NCI-H69 (cell line): ENCODE measurements at regions not wholly inside any gene's neighbourhood (a gene's known extent, or its start where the extent isn't known, plus 50 kb on each side); places are given as distances from the start of the nearest gene placed in this dataset.

ENCODE experiments used
- DNase-seq: peaks from one replicate; lab custom pipeline; 2025; lab: John Stamatoyannopoulos, UW

DNA sequence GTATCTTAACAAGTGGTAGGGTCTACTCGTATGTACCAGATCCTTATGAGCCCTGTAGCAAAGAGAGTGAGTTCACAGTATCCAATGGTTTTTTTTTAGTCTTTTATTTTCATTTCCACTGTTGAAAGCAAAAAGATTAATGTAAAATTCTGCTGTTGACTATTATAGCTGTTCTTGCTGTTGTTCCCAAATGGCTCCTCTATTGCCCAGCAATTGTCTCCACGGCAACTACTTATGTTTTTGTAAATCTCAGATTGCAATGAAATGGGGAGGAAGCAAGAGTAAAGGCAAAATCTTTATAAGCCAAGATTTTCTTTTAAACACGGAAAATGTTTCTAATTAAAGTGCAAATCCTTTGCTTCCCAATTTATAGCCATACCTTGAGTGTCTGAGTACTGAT, 406.1 kb downstream of the EPM2A start:
- no peak for DNase-seq

DNA sequence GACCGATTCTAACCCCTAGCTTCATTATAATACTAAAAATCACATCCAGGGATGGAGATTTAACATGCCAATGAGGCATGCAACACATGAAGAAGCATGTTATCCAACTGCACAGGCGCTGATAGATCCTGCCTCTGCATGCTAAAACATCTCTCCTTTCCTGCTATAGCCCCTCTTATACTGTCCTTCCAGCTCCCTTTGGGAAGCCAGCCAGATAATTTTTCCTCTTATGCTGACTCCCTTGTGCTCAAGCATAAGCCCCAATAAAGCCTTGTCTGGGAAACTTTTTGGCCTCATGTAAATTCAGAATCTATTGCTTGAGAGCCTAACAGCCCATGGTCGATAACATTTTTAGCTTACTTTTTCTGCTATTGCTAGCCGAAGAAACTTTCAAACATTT, 404.3 kb downstream of the EPM2A start:
- no peak for DNase-seq

DNA sequence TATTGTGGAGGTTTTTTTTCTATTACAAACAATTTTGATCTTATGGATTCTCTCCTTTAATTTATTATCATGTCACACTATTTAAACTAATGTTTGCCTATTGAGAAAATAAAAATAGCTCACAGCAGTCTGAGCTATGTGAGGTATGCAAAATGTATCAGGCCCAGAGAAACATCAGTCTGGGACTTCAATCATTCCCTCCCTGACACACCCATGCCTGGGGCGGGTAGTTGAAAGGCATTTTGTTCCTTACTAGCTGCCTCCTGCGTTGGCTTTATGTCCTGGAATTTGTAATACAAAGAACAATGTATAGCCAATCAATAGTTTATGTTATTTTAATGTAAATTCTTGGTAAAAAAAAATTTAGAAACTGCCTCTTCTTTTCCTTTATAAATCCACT, 403.3 kb downstream of the EPM2A start:
- no peak for DNase-seq

DNA sequence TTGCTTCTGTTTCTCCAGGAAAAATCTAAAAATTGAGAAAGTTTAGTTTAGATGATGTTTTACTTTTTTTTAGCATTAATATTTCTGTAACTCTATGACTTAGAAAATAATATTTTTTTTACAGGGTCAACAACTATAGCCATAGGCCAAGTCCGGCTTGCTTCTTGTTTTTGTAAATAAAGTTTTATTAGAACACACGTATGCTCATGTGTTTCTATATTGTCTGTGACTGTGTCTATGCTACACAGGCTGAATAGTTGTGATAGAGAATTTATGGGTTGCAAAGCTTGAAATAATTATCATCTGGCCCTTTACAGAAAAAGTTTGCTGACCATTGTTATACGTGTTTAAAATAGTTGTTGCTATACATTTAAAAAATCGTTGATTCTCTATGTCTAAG, 399.2 kb downstream of the EPM2A start:
- DNase-seq = no peak

DNA sequence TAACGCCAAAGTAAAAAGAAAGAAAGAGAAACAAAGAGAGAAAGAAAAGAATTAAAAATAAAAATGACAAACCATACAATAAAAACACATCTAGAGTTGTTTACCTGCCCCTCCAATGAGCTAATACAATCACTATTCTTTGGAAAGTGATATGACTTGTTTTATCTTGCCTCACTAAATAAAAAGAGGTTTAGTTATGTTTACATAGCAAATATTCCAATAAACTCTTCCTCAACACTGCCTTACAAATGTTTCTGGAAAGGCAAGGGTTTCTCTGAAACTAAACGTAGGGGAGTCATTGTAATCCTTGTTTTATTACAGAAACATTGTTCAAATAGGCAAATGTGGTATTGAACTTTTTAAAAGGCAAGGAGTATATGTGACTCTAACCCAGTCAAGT, 396.2 kb downstream of the EPM2A start:
- no peak for DNase-seq

DNA sequence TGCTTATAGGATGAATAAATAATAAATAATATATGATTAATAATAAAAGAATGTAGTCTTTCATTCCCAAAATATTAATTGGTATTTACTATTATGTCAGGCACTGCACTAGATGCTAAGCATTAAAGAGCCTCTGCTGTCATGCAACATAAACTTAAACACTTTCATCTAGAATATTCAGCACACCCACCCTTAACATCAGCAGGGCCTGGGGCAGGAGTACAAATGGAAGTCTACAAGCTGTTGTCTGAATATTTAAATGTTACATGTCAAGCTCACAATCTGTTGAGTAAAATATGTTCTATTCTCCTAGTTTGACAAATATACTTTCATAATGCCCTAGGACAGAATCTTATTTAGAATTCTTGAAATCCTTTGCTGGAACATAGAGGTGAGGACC, 395.1 kb downstream of the EPM2A start:
- DNase-seq = no peak

DNA sequence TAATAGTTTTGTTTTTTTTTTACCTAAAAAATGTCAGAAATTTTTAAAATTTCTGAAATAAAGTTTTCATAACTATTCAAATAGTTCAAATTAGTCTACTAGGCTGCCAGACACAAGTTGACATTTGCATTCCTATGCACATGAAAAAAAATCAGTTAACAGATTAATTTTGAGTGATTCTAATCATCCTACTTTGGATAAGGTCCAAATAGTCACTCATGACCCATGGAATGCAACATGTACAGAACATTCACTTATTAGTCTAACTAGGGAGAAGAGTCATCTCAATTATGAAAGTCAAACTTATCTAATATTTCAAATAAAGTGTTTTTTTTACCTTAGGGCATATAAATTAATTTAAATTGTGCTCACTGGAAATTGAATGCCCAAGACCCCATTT, 390.2 kb downstream of the EPM2A start:
- no peak for DNase-seq

DNA sequence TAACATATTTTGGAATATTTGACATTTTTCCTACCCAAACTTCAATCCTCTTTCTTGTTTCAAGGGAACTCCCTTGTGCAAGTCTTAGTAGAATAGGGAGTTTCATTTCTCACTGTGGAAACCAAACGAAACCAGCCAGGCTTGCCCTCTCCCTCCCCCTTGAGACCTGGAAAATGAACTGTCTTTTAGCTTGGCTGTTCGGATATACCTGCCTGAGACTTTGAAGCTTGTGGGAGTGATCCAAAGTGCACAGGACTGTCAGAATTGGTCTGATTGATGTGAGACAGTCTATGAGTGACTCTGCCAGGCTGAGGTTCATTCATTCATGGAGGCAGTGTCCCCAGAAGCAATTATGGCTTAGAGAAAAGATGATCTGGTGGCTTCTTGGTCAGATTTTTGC, 388.1 kb downstream of the EPM2A start:
- no peak for DNase-seq

DNA sequence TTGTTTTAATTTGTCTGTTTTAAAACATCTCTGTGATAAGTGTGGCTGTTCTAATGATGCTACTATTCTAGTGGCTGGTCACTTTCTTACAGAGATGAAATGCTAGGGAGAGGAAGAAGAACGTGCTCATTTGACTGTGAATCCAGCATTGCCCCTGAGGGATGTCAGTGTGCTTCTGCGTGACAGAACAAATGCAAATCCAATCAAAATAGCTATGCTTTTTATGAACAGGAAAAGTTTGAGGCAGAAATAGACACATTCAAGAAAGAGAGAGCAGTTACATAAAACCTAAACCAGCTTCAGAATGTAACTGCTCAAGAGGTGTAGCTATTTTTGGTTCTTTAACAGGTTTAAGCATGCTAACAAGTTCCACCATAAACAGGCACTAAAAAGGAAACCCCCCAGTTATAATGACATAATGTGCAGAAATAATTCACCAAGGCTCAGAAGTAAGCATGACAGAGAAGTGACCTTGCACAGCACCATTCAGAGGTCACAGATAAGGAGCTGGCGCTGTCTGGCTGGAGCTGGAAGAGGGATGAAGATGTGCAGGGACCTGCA, 385.3 kb downstream of the EPM2A start:
- no peak for DNase-seq

DNA sequence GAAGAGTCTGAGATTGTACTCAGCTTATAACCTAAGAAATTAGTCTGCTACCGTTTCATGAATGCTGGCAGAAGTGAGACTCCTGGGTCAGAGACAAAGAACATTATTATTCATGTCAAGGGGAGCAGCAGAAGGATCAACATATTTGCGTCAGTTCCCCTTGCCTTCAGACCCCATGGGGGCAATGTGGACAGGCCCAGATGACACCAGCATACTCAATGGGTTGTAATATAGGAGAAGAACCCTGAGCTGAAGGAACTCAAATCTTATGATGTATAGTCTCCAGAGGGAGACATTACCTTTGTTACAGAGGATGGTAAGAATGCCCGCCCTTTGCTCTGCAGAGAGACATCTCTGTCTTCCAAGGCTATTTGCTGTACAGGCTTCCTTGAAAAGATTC, 384.4 kb downstream of the EPM2A start:
- no peak for DNase-seq

DNA sequence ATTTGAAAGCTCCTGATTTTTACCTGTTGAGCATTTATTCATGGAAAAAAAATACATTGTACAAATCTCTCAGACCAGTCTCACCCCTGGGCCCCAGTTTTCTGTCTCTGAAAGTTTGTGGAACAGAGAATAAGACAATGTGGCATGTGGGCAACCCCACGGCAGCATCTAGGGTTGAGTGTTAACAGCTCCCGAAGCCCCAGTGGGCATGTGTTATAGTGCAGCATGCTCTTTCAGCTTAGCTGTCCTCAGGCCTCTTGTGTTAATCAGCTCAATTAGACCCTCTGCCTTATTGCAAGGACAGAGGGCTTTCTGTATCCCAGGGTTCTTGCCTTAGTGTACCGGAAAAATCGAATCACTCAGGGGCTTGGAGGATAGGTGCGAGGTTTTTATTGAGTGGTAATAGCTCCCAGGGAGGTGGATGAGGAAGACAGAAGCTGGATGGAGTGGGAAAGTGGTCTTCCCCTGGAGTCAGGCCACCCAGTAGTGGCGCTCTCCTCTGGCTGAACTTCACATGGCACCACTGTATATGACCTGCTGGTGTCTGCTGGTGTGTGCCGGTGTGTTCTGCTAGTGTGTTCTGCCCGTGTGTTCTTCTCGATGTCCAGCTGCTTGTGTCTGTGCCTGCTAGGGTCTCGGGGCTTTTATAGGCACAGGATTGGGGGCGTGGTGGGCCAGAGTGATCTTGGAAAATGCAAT, 382.8 kb downstream of the EPM2A start:
- no peak for DNase-seq

DNA sequence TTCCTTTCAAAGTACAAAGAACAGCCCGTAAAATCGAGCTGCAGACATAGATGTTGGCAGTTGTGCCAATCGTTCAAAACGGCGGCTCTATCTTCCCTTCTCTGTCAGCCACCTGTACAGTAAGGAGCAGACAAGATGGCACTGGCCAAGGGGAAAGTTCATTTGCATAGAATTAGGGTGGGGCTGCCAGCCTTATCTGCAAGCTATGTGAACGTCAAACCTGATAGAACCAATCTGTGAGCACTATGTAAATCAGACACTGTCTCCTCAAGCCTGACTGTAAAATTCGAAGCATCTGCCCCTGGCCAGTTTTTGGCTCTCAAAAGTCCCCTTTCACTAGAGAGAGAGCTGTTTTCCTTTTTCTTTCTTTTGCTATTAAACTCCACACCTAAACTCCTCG, 374.5 kb downstream of the EPM2A start:
- DNase-seq = no peak

DNA sequence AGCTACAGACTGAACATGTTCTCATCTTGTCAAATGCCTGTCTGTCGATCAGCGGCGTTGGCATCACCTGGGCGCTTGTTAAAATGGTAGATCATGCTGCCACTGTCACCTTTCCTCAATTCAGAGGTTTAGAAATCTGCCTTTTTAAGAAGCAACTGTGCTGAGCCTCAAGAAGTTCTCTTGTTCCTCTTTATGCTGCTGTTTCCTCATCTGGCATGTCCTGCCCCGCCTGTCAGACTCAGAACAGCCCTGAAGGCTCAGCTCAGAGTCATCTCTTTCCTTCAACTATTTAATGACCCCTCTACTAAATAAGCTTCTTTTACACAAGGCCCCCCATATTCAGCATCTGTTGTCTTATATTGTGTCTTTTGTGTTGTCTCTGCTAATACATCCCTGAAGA, 368.2 kb downstream of the EPM2A start:
- DNase-seq = no peak

DNA sequence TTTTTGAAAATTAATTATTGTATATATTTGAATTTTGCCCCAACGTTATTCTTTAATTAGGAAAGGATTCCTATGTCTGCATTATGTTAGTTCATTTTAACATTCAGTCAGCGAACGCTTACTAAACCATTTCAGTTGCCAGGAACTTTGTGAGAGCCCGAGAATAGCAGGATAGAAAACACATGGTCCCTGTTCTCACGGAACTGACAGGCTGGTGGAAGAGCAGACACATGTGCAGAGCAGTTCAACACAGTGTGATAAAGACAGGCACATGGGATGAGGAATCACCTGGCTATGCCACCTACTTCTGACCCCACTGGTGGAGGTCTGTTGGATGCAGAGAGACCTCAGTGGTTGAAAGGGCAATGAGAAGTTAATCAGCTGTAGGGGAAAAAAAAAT, 367.2 kb downstream of the EPM2A start:
- no peak for DNase-seq

DNA sequence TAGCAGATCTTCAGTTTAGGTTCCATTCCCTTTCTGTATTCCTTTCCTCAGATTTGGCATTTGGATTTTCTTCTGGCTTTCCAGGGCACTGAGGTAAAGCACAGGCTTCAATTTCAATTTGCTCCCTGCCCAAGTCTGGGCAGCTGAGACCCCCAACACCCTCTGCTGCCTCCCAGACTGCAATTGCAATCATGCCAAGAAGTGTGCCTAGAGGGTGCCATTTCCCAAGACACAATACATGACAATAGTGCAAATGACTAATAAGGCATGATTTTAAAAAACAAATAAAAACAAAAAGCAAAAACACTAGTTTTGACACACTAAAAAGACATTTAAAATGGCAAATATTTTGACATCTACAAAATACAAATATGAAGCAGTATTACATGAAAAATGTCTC, 364.8 kb downstream of the EPM2A start:
- DNase-seq = no peak

DNA sequence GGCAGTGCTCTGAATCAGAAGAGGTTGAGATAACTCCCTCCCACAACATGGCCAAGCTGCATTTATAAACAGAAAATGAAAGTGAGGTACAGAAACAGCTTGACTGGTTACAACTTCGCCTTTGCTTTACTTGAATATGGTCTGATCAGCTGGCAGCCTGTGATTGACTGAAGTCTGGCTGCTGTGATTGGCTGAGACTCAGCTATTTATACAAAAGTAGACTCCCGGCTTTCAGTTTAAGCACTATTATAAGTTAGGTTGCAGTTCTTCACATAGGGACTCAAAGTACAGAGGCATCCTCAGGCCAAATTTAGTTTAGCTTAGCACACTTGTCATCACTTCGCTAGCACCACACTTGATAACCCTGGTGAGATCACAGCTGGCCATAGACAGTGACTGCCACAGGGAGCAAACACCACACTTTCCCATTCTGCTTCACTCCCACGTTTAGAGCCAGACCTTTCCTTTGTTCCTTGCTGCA, 362.6 kb downstream of the EPM2A start:
- peak; percentile 25 for DNase-seq

DNA sequence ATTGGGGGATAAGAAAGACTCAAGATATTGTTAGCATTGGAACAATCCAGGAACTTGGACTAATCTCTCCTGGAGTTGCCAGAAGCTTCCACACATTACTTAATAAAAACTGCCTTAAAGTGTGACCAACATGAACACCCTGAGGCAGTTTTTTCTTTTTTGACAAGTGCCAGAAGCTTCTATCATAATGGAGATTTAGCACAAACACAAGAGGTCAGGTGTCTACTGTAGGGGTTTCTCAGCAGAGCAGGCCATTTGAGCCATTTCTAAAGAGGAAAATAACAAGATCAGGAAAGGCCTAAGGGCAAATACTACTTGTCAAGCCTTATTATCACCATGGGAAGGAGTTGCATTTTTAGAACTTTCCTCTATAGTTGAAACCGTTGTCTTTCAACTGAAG, 361.5 kb downstream of the EPM2A start:
- DNase-seq = peak; percentile 71

DNA sequence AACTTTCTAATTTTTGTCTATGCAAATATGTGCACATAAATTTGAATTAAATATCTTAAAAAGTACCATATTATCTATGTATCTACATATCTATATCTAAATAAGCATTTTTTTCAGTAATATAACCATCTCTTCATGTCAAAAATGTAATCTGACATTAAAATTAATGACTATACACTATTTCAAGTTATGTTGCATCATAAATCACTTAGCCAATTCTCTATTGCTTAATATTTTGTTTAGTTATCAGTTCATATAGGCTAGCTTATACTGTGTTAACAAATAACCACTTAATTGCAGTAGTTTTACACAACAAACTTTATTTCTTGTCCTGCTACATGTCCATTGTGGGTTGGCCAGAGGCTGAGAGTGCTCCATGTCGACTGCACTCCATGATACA, 360.8 kb downstream of the EPM2A start:
- no peak for DNase-seq

DNA sequence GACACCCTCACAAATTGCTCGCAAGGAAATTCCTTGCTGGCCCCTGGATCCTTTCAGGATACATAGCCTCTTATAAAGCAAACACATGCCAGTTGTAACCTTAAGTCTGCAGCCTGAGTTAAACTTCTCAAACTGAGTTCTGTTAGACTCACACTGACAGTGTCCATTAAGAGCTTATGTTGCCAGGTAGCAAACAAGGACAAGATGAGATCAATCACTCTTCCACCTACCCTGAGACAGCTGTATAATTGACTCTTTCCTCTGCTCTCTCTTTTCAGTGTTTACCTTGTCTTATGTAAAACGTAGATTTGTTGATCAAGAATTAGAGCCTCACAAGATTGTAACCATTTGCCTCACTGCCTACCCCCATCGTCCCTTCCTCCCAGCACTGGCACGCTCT, 359.8 kb downstream of the EPM2A start:
- peak; percentile 91 for DNase-seq

DNA sequence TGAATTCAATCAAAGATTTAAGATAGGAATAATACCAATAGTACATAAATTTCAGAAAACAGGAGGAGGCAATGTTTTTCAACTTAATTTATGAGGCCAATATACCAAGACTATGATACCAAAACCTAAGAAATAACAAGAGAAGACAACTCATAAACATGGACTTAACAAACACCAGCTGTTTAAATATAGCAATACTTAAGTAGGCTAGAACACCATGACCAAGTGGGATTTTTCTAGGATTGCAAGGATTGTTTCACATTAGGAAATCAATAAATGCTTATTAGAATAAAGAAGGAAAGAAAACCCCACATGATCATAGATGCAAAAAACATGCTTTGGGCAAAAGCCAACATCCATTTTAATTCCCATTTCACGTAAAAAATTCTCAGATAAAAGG, 355.1 kb downstream of the EPM2A start:
- no peak for DNase-seq

DNA sequence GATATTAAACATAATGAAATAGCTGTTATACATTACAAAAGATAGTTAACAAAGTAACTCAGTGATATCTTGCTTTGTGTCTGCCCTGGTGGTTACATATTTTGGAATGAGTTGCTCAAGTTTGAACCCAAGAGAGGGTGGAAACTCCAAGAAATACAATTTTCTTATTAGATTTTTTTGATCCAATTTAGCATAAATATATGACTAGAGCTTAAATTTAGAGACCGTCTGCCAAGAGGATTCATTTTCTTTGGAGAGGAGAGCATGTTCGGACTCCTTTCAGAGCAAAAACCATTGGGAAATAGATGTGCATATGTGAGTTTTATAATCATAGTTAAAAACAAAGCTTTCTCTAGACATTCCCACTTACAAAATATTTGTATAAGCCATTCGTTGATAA, 353.4 kb downstream of the EPM2A start:
- no peak for DNase-seq

DNA sequence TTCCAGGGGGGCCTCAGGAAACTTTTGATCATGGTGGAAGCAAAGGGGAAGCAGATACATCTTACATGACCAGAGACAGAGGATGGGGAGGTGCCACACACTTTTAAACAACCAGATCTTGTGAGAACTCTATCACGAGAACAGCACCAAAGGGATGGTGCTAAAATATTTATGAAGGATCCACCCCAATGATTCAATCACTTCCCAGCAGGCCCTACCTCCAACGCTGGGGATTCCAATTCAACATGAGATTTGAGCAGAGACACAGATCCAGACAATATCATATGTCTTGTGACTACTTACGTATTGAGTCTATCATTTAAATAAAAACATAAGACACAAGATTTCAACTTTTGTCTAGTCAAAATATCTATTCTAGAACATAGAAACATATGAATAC, 351.9 kb downstream of the EPM2A start:
- no peak for DNase-seq

DNA sequence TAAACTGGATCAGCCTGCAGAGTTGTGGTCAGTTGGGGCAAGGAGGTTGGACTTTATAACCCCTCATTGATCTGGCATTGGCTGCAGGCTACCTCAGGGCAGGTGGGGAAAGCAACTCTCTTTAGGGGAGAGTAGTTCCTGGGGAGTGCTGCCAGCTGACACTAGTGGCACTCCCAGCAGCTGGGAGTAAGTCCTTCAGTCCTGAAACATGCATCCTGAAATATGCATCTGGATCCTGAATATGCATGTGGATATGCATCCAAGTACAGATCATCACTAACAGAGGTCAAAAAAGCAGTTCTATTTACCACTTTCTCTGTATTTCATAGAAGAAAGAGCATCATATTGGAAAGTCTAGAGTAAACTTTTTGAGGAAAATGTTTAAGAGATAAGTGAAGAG, 350.8 kb downstream of the EPM2A start:
- no peak for DNase-seq

DNA sequence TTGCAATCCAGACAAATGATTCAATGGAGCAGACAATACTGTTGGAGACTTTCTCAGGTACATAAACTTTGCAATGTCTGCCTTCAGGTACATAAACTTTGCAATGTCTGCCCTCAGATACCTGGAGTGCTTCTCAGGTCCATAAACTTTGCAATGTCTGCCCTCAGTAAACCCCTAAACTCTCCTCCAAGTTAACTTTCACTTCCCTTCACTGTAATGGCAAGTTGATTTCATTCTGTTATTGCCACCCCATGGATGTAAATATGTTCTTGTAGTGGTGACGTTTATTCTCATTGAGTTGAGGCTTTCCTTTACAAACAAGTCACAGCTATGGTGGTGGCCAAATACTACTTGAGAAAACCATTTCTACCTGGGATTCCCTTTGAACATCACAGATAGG, 338.8 kb downstream of the EPM2A start:
- DNase-seq = no peak
